ENCODE measurements at regions not wholly inside any gene's neighbourhood (a gene's known extent, or its start where the extent isn't known, plus 50 kb on each side); places are given as distances from the start of the nearest gene placed in this dataset.

DNA sequence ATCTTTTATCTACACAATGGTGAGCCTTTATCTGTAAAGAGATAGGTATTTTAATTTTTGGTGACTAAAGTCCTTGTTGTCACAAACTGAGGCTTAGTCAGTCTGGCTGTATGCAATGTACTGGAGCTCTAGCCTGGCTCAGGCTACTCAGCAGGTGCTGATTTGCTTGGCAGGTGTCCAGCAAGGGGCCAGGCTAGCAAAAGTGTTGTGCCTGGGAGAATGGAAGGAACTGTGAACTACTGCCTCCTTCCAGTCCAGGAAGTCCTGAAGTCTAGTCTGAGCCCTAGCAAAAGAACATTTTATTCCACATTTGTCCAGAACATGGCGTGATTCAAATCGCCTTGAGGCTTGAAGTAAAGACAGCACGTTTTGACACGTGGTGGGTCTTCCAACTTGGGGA lies 260.5 kb downstream of the CCDC85A start:
- no peak for DNase-seq (ENCODE audit: low spot score)
- no peak for TF ChIP-seq CTCF (IDR thresholded peaks at IDR 0.05; ENCODE audit: borderline replicate concordance, control extremely low read depth, extremely low read depth, insufficient read depth, missing control alignments)
- in situ Hi-C loops (cut with MboI; ENCODE audit: low sequenced_read_pairs, unreplicated experiment): no loop called here

DNA sequence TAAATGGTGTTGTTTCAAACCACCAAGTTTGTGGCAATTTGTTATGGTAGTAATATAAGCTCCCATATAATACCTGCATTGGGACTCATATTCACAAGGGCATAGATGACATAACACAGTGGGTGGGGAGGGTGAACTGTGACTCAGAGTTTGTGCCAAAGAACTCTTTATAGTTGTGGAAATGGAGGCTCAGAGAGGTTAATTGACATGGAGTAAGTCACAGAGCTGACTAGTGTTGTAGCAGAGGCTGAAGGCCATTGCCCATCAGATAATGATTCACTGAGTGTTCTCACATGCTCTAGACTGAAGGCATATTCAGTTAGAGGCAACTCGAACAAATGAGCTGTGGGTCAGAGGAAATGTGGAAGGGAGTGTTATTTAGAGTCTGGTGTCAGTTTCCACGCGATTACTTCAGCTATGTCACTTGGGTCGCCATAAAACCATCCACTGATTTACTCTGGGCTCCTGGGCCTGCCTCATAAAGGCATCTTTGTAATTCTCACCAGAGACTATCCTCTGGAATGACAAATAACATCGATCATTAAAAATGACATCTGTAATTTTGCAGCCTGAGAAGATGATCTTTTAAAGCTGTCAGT lies 264.7 kb downstream of the CCDC85A start:
- DNase-seq (ENCODE audit: low spot score): no peak
- in situ Hi-C loops (cut with MboI; ENCODE audit: low sequenced_read_pairs, unreplicated experiment): no loop called here
- TF ChIP-seq CTCF (IDR thresholded peaks at IDR 0.05; ENCODE audit: borderline replicate concordance, control extremely low read depth, extremely low read depth, insufficient read depth, missing control alignments): no peak

DNA sequence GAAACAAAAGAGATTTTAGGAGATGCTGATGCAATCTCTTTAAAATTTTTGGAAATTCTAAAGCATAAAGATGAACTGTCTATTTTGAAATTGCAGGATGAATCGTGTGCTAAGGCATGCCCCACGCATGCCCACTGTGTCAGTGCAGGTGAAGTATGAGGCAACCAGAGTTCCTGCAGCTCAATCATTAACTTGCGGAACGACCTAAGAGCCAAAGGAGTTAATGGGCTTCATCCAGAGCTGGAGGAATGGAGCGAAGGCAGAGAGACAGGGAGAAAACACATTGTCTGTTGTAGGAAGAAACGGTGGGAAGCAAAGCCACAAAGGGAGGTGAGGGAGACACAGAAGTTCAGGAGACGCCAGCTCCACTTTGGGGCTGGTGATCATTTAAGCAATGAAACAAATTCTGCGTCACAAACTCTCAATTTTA lies 265.2 kb downstream of the CCDC85A start:
- TF ChIP-seq CTCF (IDR thresholded peaks at IDR 0.05; ENCODE audit: borderline replicate concordance, control extremely low read depth, extremely low read depth, insufficient read depth, missing control alignments): no peak

DNA sequence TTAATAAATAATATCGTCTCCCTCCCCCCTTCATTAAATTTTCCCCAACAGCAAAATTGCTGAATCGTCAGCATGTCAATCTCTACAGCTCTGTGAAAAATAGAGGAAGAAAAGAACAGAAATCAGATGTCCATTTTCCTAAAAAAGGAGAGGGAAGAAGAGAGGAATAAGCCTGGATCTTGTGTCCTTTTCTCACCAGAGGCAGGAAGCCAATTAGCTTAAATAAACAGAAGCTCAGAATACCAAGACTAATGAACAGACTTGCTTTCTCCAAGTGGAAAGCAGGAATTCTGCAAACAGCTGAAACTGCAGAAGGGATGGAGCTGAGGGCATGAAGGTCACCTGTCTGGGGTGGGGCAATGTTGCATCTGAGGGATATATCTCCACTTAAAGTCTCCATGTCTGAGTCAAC lies 265.7 kb downstream of the CCDC85A start:
- DNase-seq (ENCODE audit: low spot score): no peak
- TF ChIP-seq CTCF (IDR thresholded peaks at IDR 0.05; ENCODE audit: borderline replicate concordance, control extremely low read depth, extremely low read depth, insufficient read depth, missing control alignments): no peak
- in situ Hi-C loops (cut with MboI; ENCODE audit: low sequenced_read_pairs, unreplicated experiment): no loop called here

More for the DNA sequence above, 265.2 kb downstream of the CCDC85A start:
- no peak for DNase-seq (ENCODE audit: low spot score)
- in situ Hi-C loops (cut with MboI; ENCODE audit: low sequenced_read_pairs, unreplicated experiment): no loop called here

GRCh38 chr2:56450047-56450446 lies 266.3 kb downstream of the CCDC85A start:
- in situ Hi-C loops (cut with MboI; ENCODE audit: low sequenced_read_pairs, unreplicated experiment): no loop called here
- no peak for TF ChIP-seq CTCF (IDR thresholded peaks at IDR 0.05; ENCODE audit: borderline replicate concordance, control extremely low read depth, extremely low read depth, insufficient read depth, missing control alignments)
- DNase-seq (ENCODE audit: low spot score): no peak

GRCh38 chr2:56450772-56451171 lies 267.0 kb downstream of the CCDC85A start:
- in situ Hi-C loops (cut with MboI; ENCODE audit: low sequenced_read_pairs, unreplicated experiment): no loop called here
- no peak for DNase-seq (ENCODE audit: low spot score)
- TF ChIP-seq CTCF (IDR thresholded peaks at IDR 0.05; ENCODE audit: borderline replicate concordance, control extremely low read depth, extremely low read depth, insufficient read depth, missing control alignments): no peak

Data from GM13976 (cell line).